ENCODE measurements at regions not wholly inside any gene's neighbourhood (a gene's known extent, or its start where the extent isn't known, plus 50 kb on each side); places are given as distances from the start of the nearest gene placed in this dataset.

DNA sequence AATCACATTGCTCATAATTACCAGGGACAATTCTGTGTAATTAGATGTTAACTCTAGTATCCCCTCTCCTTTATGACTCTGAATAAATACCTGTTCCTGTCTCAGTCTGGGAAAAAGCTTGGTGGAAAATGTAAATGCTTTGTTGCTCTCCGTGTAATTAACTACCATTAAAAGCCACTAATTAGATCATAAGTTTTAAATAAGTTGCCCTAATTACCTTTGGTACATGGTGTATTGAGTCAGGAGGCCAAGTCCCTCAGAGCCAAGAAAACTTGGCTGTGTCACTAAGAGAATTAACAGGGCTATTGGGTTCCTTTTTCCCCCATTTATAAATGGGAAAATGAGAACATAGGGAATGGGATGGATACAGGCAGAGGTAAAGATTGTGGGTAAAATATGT is 617.6 kb downstream of the TLR4 start:
- TF ChIP-seq, protein P1, sequence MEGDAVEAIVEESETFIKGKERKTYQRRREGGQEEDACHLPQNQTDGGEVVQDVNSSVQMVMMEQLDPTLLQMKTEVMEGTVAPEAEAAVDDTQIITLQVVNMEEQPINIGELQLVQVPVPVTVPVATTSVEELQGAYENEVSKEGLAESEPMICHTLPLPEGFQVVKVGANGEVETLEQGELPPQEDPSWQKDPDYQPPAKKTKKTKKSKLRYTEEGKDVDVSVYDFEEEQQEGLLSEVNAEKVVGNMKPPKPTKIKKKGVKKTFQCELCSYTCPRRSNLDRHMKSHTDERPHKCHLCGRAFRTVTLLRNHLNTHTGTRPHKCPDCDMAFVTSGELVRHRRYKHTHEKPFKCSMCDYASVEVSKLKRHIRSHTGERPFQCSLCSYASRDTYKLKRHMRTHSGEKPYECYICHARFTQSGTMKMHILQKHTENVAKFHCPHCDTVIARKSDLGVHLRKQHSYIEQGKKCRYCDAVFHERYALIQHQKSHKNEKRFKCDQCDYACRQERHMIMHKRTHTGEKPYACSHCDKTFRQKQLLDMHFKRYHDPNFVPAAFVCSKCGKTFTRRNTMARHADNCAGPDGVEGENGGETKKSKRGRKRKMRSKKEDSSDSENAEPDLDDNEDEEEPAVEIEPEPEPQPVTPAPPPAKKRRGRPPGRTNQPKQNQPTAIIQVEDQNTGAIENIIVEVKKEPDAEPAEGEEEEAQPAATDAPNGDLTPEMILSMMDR (IDR thresholded peaks at IDR 0.05; ENCODE audit: low read depth, low read length) = no peak
- TF ChIP-seq POLR2A (IDR thresholded peaks at IDR 0.05; ENCODE audit: extremely low read depth, insufficient read length) (no peak), MYC (IDR thresholded peaks at IDR 0.05; ENCODE audit: low read depth, low read length) (no peak)
